HEK293T (cell line): ENCODE measurements at regions not wholly inside any gene's neighbourhood (a gene's known extent, or its start where the extent isn't known, plus 50 kb on each side); places are given as distances from the start of the nearest gene placed in this dataset.

Experiments used
- CTCF ChIA-PET: fragments of 350-600 bp; formaldehyde crosslinking; extraction: SDS; loops from one replicate; lab custom pipeline; 2021; ENCODE audit warnings: antibody characterized with exemption, inconsistent platforms; lab: Yijun Ruan, JAX
- POLR2A ChIA-PET: fragments of 350-600 bp; formaldehyde crosslinking; extraction: SDS; loops from one replicate; lab custom pipeline; 2020; ENCODE audit warnings: antibody characterized with exemption, inconsistent platforms; lab: Yijun Ruan, JAX
- DNase-seq: peaks from one replicate; pipeline ENCODE4 v3.0.0; 2012; ENCODE audit warnings: mixed read lengths; ENCODE audit errors: extremely low spot score
- ARNT ChIP-seq: fragments of 450-650 bp; IDR thresholded peaks from 2 replicates; pipeline ENCODE4 v1.6.1; 2017; ENCODE audit warnings: mild to moderate bottlenecking
- BHLHE40 ChIP-seq: fragments of 450-650 bp; IDR thresholded peaks from 2 replicates; pipeline ENCODE4 v1.6.1; 2016; ENCODE audit warnings: mild to moderate bottlenecking, moderate library complexity, borderline replicate concordance
- CTBP1 ChIP-seq: fragments of 450-650 bp; IDR thresholded peaks from 2 replicates; pipeline ENCODE4 v1.6.1; 2016; ENCODE audit warnings: borderline replicate concordance
- ELF4 ChIP-seq: fragments of 450-650 bp; IDR thresholded peaks from 2 replicates; pipeline ENCODE4 v1.6.1; 2017; ENCODE audit warnings: antibody characterized with exemption
- FOXA1 ChIP-seq: fragments of 450-650 bp; IDR thresholded peaks from 2 replicates; pipeline ENCODE4 v1.6.1; 2016; ENCODE audit warnings: mild to moderate bottlenecking
- FOXK2 ChIP-seq: fragments of 450-650 bp; IDR thresholded peaks from 2 replicates; pipeline ENCODE4 v1.6.1; 2016; ENCODE audit warnings: mild to moderate bottlenecking
- FOXM1 ChIP-seq: fragments of 450-650 bp; IDR thresholded peaks from 2 replicates; pipeline ENCODE4 v1.6.1; 2017; ENCODE audit warnings: mild to moderate bottlenecking, borderline replicate concordance
- HDGF ChIP-seq: fragments of 450-650 bp; IDR thresholded peaks from 2 replicates; pipeline ENCODE4 v1.6.1; 2017; ENCODE audit warnings: antibody characterized with exemption, borderline replicate concordance
- L3MBTL2 ChIP-seq: fragments of 450-650 bp; conservative IDR thresholded peaks from 2 replicates; pipeline ENCODE4 v1.6.1; 2016; ENCODE audit warnings: mild to moderate bottlenecking
- LEF1 ChIP-seq: fragments of 450-650 bp; IDR thresholded peaks from 2 replicates; pipeline ENCODE4 v1.6.1; 2017; ENCODE audit warnings: mild to moderate bottlenecking, borderline replicate concordance
- NFRKB ChIP-seq: fragments of 450-650 bp; IDR thresholded peaks from 2 replicates; pipeline ENCODE4 v1.6.1; 2016; ENCODE audit warnings: mild to moderate bottlenecking, moderate library complexity
- PKNOX1 ChIP-seq: fragments of 450-650 bp; IDR thresholded peaks from 2 replicates; pipeline ENCODE4 v1.6.1; 2016
- SP1 ChIP-seq: fragments of 450-650 bp; IDR thresholded peaks from 2 replicates; pipeline ENCODE4 v1.6.1; 2017
- SUZ12 ChIP-seq: fragments of 450-650 bp; IDR thresholded peaks from 2 replicates; pipeline ENCODE4 v1.6.1; 2016; ENCODE audit warnings: mild to moderate bottlenecking
- TARDBP ChIP-seq: fragments of 450-650 bp; IDR thresholded peaks from 2 replicates; pipeline ENCODE4 v1.6.1; 2016
- ZNF384 ChIP-seq: fragments of 450-650 bp; IDR thresholded peaks from 2 replicates; pipeline ENCODE4 v1.6.1; 2016

DNA sequence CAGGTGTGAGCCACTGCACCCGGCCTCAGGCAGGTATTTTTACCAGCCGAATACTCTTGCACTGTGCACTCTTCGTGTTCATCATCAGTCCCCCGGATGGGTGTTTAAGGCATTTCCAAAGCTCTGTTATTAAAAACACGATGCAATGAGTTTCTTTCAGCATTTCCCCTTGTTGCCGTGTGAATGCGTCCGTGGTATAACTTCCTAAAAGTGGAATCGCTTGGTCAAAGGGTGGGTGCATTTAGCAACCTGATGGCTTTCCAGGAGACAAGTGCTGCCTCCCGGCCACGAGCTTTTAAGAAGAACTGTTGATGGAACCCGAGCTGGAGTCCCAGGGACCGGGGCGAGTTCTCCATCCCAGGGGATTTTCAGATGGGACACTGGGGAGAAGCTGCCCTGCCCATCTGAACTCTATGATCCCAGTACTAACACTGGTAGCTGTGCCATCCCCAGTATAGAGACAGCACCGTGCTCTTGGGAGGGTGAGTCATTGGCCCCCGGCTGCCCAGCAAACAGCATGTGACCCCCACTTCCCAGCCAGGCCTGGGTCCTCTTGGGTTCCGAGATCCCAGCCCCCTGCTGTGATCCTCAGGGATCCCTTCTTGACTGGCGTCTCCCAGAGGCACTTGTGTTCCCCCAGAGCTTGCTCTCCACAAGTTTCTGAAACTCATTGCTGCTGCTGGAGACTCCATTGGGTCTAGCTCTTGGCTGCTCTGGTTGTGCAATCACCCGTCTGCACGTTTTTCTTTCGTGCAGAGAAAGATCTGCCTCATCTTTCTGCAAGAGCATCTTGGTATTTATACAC, 169.5 kb upstream of the IER5L start:
- TF ChIP-seq TARDBP (no peak), FOXK2 (no peak)
- POLR2A ChIA-PET, result interaction anchor here (0.6 to 0.7 kb wide), 2 partner anchors 170 to 311 kb away, joined by 3 read pairs; partner anchors contain the start of gene IER5L
- no peak for DNase-seq
- CTCF ChIA-PET, result no interaction called here

- TF ChIP-seq CTBP1, result no peak
- no peak for TF ChIP-seq HDGF
- TF ChIP-seq BHLHE40, result no peak
- no peak for TF ChIP-seq ARNT
- no peak for TF ChIP-seq PKNOX1
- POLR2A ChIA-PET, result no interaction called here
- no peak for DNase-seq
- CTCF ChIA-PET, result no interaction called here
Measured at GRCh38 chr9:129346046-129346445, 168.0 kb upstream of the IER5L start.

GRCh38 chr9:129344641-129345495, 166.8 kb upstream of the IER5L start:
- no peak for DNase-seq
- TF ChIP-seq SP1 (no peak), FOXK2 (no peak), FOXM1 (no peak), ARNT (no peak), FOXA1 (no peak), L3MBTL2 (no peak), ELF4 (no peak), NFRKB (no peak), HDGF (no peak), PKNOX1 (no peak), LEF1 (no peak), BHLHE40 (no peak), CTBP1 (no peak), SUZ12 (no peak), TARDBP (no peak), ZNF384 (no peak)
- ChIA-PET CTCF (no interaction called here), POLR2A (no interaction called here)

- DNase-seq, result no peak
- no peak for TF ChIP-seq LEF1
- TF ChIP-seq CTBP1, result no peak
- no peak for TF ChIP-seq BHLHE40
- TF ChIP-seq SP1, result no peak
- no peak for TF ChIP-seq SUZ12
- TF ChIP-seq TARDBP, result no peak
- ChIA-PET CTCF (no interaction called here), POLR2A (no interaction called here)
Measured at GRCh38 chr9:129343424-129344375, 165.6 kb upstream of the IER5L start.

DNA sequence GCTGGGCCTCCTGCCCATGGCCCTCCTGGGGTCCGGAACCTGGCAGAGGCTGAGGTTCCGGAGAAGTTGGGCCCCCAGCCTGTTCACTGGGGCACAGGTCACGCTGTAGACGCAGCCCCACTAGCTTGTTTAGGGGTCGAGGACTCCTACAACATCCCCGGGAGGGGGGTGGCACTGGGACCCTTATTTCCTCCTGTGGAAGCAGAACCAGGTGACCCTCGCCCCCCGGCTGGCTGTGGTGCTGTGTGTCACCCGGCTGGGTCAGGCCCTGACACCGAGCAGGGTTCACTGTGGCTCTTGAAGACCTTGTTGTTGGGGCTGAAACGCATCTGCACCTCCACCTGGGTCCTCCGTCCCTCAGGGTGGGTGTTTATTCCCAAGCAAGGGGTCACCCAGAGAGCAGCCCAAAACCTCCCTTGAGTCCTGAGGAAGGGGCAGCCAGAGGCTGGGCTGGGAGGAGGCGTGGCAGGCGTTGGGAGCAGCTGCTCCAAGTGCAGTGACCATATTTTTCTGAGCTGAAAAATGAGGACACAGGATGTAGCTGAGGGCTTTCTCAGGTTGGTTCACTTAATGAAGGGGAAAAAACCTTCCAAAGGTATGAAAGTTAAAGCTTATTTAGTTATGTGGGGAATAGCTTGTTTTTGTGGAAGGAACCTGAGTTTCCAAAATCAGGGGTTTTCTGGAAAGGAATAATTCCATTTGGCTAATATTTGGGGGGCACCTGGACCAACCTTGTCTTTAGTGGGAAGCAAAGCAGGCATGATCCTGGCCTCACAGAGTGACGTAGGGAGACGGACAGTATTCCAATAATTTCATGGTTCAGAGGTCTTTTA, 164.7 kb upstream of the IER5L start:
- POLR2A ChIA-PET, result no interaction called here
- DNase-seq, result no peak
- TF ChIP-seq HDGF (no peak), FOXK2 (no peak)
- CTCF ChIA-PET, result interaction anchor here (0.6 kb wide), 1 partner anchor 170 kb away, joined by 3 read pairs; no protein-coding TSS in a partner anchor

GRCh38 chr9:129341987-129342348, 163.9 kb upstream of the IER5L start:
- ChIA-PET POLR2A (no interaction called here), CTCF (interaction anchor here (0.6 kb wide), 1 partner anchor 170 kb away, joined by 3 read pairs; no protein-coding TSS in a partner anchor)
- no peak for DNase-seq
- TF ChIP-seq PKNOX1, result no peak
- no peak for TF ChIP-seq ELF4
- TF ChIP-seq LEF1, result no peak
- no peak for TF ChIP-seq CTBP1
- no peak for TF ChIP-seq FOXK2
- TF ChIP-seq HDGF, result no peak
- no peak for TF ChIP-seq BHLHE40
- no peak for TF ChIP-seq TARDBP
- no peak for TF ChIP-seq ZNF384
